ENCODE measurements at regions not wholly inside any gene's neighbourhood (a gene's known extent, or its start where the extent isn't known, plus 50 kb on each side); places are given as distances from the start of the nearest gene placed in this dataset.
"Not testable (repeated sequence)": the region's sequence is repeated elsewhere in the genome, so short reads cannot be mapped to it uniquely, and the experiment has no call there.

DNA sequence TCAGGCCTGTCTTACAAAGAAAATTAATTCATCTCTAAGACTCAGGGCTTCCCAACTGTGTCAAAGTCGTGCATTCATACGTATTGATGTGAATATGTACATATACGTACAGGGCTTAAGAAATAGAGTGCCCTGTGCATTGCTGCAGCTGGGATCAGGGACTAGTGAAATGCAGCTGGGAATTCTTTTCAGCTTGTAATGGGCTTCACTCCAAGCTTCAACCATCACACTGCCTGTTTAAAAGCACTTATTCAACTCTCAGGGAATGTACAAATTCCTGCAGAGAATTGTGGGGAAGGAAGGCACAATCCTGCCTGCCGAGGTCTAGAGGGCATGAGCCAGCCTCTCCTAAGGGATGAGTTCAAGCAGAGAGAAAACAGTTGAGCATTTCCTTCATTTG lies 59.6 kb upstream of the MAN2A1 start:
- TF ChIP-seq POLR2A (IDR thresholded peaks at IDR 0.05; ENCODE audit: low read depth, low read length) (no peak), TAF1 (IDR thresholded peaks at IDR 0.05; ENCODE audit: borderline replicate concordance, low read depth, low read length) (no peak)
- DNase-seq (ENCODE audit: insufficient read length) (no peak), FAIRE-seq (no peak)

GRCh38 chr5:109628591-109628990 lies 61.1 kb upstream of the MAN2A1 start:
- FAIRE-seq (no peak), DNase-seq (ENCODE audit: insufficient read length) (no peak)
- no peak for TF ChIP-seq POLR2A (IDR thresholded peaks at IDR 0.05; ENCODE audit: low read depth, low read length)
- no peak for TF ChIP-seq POLR2AphosphoS5 (IDR thresholded peaks at IDR 0.05; ENCODE audit: low read depth, low read length)
- TF ChIP-seq TAF1 (IDR thresholded peaks at IDR 0.05; ENCODE audit: borderline replicate concordance, low read depth, low read length) = no peak

DNA sequence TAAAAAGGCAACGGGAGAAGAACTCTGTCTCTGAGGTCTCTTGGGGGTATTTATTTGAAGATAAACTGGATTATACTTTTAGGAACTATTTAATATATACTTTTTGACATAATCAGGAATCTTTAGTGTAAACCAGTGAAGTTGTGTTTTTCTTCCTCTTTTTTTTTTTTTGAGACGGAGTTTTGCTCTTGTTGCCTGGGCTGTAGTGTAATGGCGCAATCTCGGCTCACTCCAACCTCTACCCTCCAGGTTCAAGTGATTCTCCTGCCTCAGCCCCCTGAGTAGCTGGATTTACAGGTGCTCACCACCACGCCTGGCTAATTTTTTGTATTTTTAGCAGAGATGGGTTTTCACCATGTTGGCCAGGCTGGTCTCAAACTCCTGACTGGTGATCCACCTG lies 68.5 kb upstream of the MAN2A1 start:
- not testable (repeated sequence) for FAIRE-seq; DNase-seq (ENCODE audit: insufficient read length)

- no peak for FAIRE-seq
Observed at GRCh38 chr5:109620651-109621050, 69.1 kb upstream of the MAN2A1 start.

DNA sequence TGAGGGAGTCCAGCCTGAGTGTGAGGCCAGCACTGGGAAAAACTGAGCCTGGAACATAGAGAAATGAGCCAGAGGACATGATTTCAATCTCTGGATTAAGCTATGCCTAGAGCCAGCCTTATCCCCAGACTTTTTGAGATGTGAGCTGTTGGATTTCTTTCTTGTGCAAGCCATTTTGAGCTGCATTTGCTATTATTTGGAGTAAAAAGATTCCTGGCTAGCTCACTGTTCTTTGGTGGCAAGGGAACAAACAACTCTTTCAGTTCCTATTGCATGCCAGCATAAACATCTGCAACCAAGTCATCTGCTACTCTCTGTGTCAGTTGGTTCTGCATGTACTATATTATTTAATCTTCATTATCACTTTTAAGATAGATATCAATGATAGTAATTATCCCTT lies 70.1 kb upstream of the MAN2A1 start:
- TF ChIP-seq TAF1 (IDR thresholded peaks at IDR 0.05; ENCODE audit: borderline replicate concordance, low read depth, low read length) = no peak
- TF ChIP-seq POLR2A (IDR thresholded peaks at IDR 0.05; ENCODE audit: low read depth, low read length) = no peak
- no peak for TF ChIP-seq POLR2AphosphoS5 (IDR thresholded peaks at IDR 0.05; ENCODE audit: low read depth, low read length)
- DNase-seq (ENCODE audit: insufficient read length) (no peak), FAIRE-seq (no peak)

More at GRCh38 chr5:109620651-109621050, 69.1 kb upstream of the MAN2A1 start:
- no peak for DNase-seq (ENCODE audit: insufficient read length)
- TF ChIP-seq POLR2AphosphoS5 (IDR thresholded peaks at IDR 0.05; ENCODE audit: low read depth, low read length) = no peak
- TF ChIP-seq TAF1 (IDR thresholded peaks at IDR 0.05; ENCODE audit: borderline replicate concordance, low read depth, low read length) = no peak
- no peak for TF ChIP-seq POLR2A (IDR thresholded peaks at IDR 0.05; ENCODE audit: low read depth, low read length)

DNA sequence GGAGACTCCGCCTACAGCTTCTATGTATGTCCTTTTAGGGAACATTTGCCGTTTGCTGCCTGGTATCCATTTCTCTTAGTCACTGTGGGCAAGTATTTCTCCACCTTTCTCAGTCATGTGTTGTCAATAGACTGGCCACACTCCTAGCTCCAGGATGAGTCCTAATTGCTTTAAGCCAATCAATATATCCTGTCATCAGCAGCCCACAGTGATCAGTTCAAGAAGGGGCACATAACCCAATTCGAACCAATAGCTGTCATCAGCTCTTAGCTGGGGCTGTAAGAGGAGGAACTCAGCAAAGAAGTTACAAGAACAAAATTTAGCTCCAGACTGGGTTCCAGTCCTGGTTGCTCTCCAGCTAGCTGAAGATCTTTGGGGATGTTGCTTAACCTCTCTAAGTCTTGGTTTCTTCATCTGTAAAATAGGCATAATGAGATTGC lies 70.7 kb upstream of the MAN2A1 start:
- DNase-seq (ENCODE audit: insufficient read length) = no peak
- no peak for FAIRE-seq
- TF ChIP-seq POLR2A (IDR thresholded peaks at IDR 0.05; ENCODE audit: low read depth, low read length) = no peak
- TF ChIP-seq TAF1 (IDR thresholded peaks at IDR 0.05; ENCODE audit: borderline replicate concordance, low read depth, low read length) = no peak
- TF ChIP-seq POLR2AphosphoS5 (IDR thresholded peaks at IDR 0.05; ENCODE audit: low read depth, low read length) = no peak

DNA sequence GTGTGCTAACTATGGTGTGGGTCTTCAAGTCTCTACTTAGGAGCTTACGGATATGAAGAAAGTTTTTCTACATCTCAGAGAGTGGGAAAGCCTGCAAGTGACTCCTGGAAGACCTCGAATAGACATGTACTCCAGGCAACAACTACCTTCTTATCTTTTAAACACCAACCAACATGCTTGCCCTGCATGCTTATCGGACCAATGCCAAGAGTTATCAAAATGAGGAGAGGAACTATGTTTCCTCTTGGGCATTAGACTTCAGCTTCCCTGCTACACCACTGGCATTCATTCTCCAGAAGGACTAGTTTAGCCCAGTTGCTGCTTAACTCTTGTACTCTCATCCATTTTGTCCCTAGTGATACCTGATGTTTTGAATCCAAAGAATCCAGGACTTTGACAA lies 74.7 kb upstream of the MAN2A1 start:
- no peak for FAIRE-seq
- TF ChIP-seq POLR2AphosphoS5 (IDR thresholded peaks at IDR 0.05; ENCODE audit: low read depth, low read length) = no peak
- no peak for TF ChIP-seq TAF1 (IDR thresholded peaks at IDR 0.05; ENCODE audit: borderline replicate concordance, low read depth, low read length)
- no peak for TF ChIP-seq POLR2A (IDR thresholded peaks at IDR 0.05; ENCODE audit: low read depth, low read length)
- DNase-seq (ENCODE audit: insufficient read length) = no peak

DNA sequence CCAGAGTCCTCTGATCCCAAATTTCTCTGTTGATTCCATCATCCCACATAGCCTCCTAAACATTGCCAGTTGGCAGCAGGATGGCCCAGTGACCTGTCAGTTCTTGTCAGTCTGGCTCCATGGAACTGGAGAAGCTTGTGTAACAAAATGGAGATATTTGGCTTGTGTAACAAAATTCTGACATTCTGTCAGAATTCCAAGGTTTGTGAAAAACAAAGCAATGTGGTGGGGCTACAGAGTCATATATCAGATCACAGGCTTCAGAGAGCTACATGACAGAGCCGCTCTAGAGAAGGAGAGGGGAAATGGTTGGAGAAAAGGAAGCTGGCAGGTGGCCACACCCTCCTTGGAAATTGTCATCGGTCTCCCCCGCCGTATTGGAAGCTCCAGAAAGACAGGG lies 75.4 kb upstream of the MAN2A1 start:
- DNase-seq (ENCODE audit: insufficient read length) (no peak), FAIRE-seq (no peak)
- TF ChIP-seq POLR2A (IDR thresholded peaks at IDR 0.05; ENCODE audit: low read depth, low read length) (no peak), POLR2AphosphoS5 (IDR thresholded peaks at IDR 0.05; ENCODE audit: low read depth, low read length) (no peak), TAF1 (IDR thresholded peaks at IDR 0.05; ENCODE audit: borderline replicate concordance, low read depth, low read length) (no peak)

- no peak for FAIRE-seq
- TF ChIP-seq TAF1 (IDR thresholded peaks at IDR 0.05; ENCODE audit: borderline replicate concordance, low read depth, low read length) (no peak), POLR2AphosphoS5 (IDR thresholded peaks at IDR 0.05; ENCODE audit: low read depth, low read length) (no peak), POLR2A (IDR thresholded peaks at IDR 0.05; ENCODE audit: low read depth, low read length) (no peak)
- DNase-seq (ENCODE audit: insufficient read length) = no peak
Observed at GRCh38 chr5:109612278-109612905, 77.3 kb upstream of the MAN2A1 start.

DNA sequence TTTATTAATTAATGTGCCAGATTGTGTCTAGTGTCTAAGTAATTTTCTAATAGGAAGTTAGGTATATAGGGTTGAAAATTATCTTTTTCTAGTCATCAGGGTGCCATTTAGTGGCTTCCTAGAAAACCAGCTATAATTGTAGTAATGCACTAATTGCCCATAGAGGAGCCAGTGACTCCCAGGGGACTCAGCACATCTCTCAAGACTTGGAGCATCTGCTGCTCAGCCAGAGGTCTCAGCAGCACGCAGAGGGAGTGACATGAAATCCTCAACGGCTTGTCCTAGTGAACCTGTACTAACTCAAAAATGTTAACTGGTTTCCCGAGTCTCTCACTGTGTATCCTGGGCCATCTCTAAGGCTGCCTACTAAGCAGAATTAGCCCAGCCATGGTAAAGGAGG lies 78.2 kb upstream of the MAN2A1 start:
- no peak for FAIRE-seq
- no peak for TF ChIP-seq POLR2A (IDR thresholded peaks at IDR 0.05; ENCODE audit: low read depth, low read length)
- no peak for TF ChIP-seq POLR2AphosphoS5 (IDR thresholded peaks at IDR 0.05; ENCODE audit: low read depth, low read length)
- TF ChIP-seq TAF1 (IDR thresholded peaks at IDR 0.05; ENCODE audit: borderline replicate concordance, low read depth, low read length) = no peak
- DNase-seq (ENCODE audit: insufficient read length) = no peak

- no peak for TF ChIP-seq POLR2A (IDR thresholded peaks at IDR 0.05; ENCODE audit: low read depth, low read length)
- TF ChIP-seq POLR2AphosphoS5 (IDR thresholded peaks at IDR 0.05; ENCODE audit: low read depth, low read length) = no peak
- no peak for TF ChIP-seq TAF1 (IDR thresholded peaks at IDR 0.05; ENCODE audit: borderline replicate concordance, low read depth, low read length)
- FAIRE-seq = no peak
- DNase-seq (ENCODE audit: insufficient read length) = no peak
Observed at GRCh38 chr5:109611061-109611460, 78.7 kb upstream of the MAN2A1 start.

GRCh38 chr5:109610581-109610980 lies 79.1 kb upstream of the MAN2A1 start:
- no peak for FAIRE-seq
- no peak for DNase-seq (ENCODE audit: insufficient read length)
- TF ChIP-seq TAF1 (IDR thresholded peaks at IDR 0.05; ENCODE audit: borderline replicate concordance, low read depth, low read length) (no peak), POLR2AphosphoS5 (IDR thresholded peaks at IDR 0.05; ENCODE audit: low read depth, low read length) (no peak), POLR2A (IDR thresholded peaks at IDR 0.05; ENCODE audit: low read depth, low read length) (no peak)
